T-cell (primary cell): ENCODE measurements at regions not wholly inside any gene's neighbourhood (a gene's known extent, or its start where the extent isn't known, plus 50 kb on each side); places are given as distances from the start of the nearest gene placed in this dataset.

Experiments used
- ATAC-seq, 4 experiments: fragments of 200-7000 bp in 3 of 4; fragments of 150-1000 bp in 1 of 4; cut with Tn5 transposase; replicated peaks in 1 of 4; 1 replicate in 3 of 4; 2 replicates in 1 of 4; pipeline ENCODE4 v1.10.0; 2021; ENCODE audit warnings: moderate library complexity in 3 of 4, mild to moderate bottlenecking in 2 of 4, moderate number of reproducible peaks in 1 of 4
- CTCF ChIA-PET, 2 donors: fragments of 300-600 bp; sonication (Branson Sonifier 250); formaldehyde crosslinking; loops; one replicate each; lab custom pipeline; 2022; ENCODE audit warnings: antibody characterized with exemption in 2 of 2; lab: Charles Lee
- POLR2A ChIA-PET, 2 donors: fragments of 300-600 bp; sonication (Branson Sonifier 250); formaldehyde crosslinking; loops; one replicate each; lab custom pipeline; 2022; ENCODE audit warnings: antibody characterized with exemption in 2 of 2; lab: Charles Lee
- DNase-seq, 35 experiments: peaks; one replicate each; pipeline versions ENCODE4 v3.0.0 to v3.0.0-alpha.2; 2013 to 2023
- H3K27ac ChIP-seq: one replicate; pipeline ENCODE4 v1.5.1; 2013; ENCODE audit warnings: low read length
- H3K27me3 ChIP-seq, 2 experiments: replicated peaks in 1 of 2; 1 replicate in 1 of 2; 2 replicates in 1 of 2; pipeline versions ENCODE4 v1.6.1 to v1.7.0; 2013; ENCODE audit warnings: low read length in 1 of 2, mixed read lengths in 1 of 2; ENCODE audit not compliant: control insufficient read depth in 2 of 2, insufficient read depth in 2 of 2; ENCODE audit errors: extremely low read depth in 1 of 2
- H3K36me3 ChIP-seq, 2 donors: 1 replicate in 1 of 2; 2 replicates in 1 of 2; pipeline versions ENCODE4 v1.6.1 to v1.7.0; 2013; ENCODE audit warnings: low read length in 1 of 2; ENCODE audit not compliant: control insufficient read depth in 2 of 2, insufficient read depth in 1 of 2; ENCODE audit errors: extremely low read depth in 1 of 2
- H3K4me1 ChIP-seq, 2 experiments: 1 replicate in 1 of 2; 2 replicates in 1 of 2; pipeline versions ENCODE4 v1.6.1 to v1.7.0; 2013; ENCODE audit warnings: low read length in 2 of 2, mixed read lengths in 1 of 2; ENCODE audit not compliant: insufficient read depth in 2 of 2, control insufficient read depth in 1 of 2; ENCODE audit errors: extremely low read depth in 1 of 2
- H3K4me3 ChIP-seq, 2 donors: 1 replicate in 1 of 2; 2 replicates in 1 of 2; pipeline versions ENCODE4 v1.5.1 to v1.7.0; 2013; ENCODE audit warnings: mild to moderate bottlenecking in 2 of 2, low read length in 1 of 2, moderate library complexity in 1 of 2; ENCODE audit not compliant: control insufficient read depth in 1 of 2; ENCODE audit errors: extremely low read depth in 1 of 2
- H3K9me3 ChIP-seq: 2 replicates; pipeline ENCODE4 v1.7.0; 2013
- H3K27ac Mint-ChIP-seq, 2 donors: one replicate each; pipeline ENCODE4 v1.8.0; 2020 to 2021; ENCODE audit warnings: mild to moderate bottlenecking in 2 of 2, mixed read lengths in 2 of 2
- H3K27me3 Mint-ChIP-seq, 2 donors: one replicate each; pipeline ENCODE4 v1.8.0; 2021 to 2022; ENCODE audit warnings: mixed read lengths in 2 of 2
- H3K36me3 Mint-ChIP-seq: one replicate; pipeline ENCODE4 v1.8.0; 2021; ENCODE audit warnings: mixed read lengths
- H3K4me1 Mint-ChIP-seq, 3 donors: one replicate each; pipeline ENCODE4 v1.8.0; 2020 to 2022; ENCODE audit warnings: mixed read lengths in 3 of 3, mild to moderate bottlenecking in 1 of 3
- H3K4me3 Mint-ChIP-seq, 3 donors: one replicate each; pipeline ENCODE4 v1.8.0; 2020 to 2022; ENCODE audit warnings: mild to moderate bottlenecking in 3 of 3, mixed read lengths in 3 of 3, moderate library complexity in 3 of 3
- H3K9me3 Mint-ChIP-seq, 3 donors: one replicate each; pipeline ENCODE4 v1.8.0; 2020 to 2022; ENCODE audit warnings: mixed read lengths in 3 of 3
- WGBS: methylation state at CpG from one replicate; pipeline ENCODE4 v1.1.5; 2013; ENCODE audit warnings: missing lambda C conversion rate; ENCODE audit not compliant: insufficient coverage; 5-methylcytosine and 5-hydroxymethylcytosine counted together

DNA sequence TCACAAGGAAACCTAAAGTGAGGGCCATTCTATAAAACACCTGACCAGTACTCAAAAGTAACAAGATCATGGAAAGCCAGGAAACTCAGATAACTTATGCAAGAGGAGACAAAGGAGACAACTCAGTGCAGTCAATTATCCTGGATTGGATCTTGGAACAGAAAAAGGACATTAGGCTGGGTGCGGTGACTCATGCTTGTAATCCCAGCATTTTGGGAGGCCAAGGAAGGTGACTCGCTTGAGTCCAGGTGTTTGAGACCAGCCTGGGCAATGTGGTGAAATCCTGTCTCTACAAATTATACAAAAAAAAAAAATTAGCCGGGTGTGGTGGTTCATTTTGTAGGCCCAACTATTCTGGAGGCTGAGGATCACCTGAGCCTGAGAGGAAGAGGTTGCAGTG, 424.5 kb upstream of the SPRED2 start:
- H3K36me3 ChIP-seq, result no peaks in the 10 kb centered on the region

DNA sequence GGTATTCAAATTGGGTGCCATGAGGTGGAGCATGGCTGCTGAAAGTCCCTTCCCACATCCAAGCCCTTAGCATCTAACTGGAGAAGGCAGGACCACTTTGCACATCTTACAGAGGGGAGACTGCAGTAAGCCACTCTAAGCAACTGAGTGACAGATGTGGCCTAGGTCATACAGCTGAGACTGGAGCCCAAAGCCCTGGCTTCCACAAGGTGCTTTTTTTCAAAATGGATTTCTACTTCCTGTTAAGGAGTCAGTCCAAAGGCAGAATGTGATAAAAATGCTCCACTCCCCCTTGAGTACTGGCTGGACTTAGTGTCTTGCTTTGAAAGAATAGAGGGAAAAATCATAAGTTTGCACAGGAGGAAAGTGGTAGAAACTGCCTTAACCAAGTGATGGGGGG, 424.0 kb upstream of the SPRED2 start:
- Histone ChIP-seq H3K4me3 (no peak overlapping the region), H3K27ac (no peak overlapping the region), H3K4me1 (no peaks in the 10 kb centered on the region), H3K36me3 (no peaks in the 10 kb centered on the region), H3K9me3 (no peaks in the 10 kb centered on the region), H3K27me3 (no peaks in the 10 kb centered on the region)
- no peaks in the 10 kb centered on the region for H3K36me3 Mint-ChIP-seq
- H3K4me3 Mint-ChIP-seq, result no peak overlapping the region
- peaks cover 0 to 3% of the 10 kb centered on the region in 2 donors for H3K27me3 Mint-ChIP-seq
- CTCF ChIA-PET, result no interaction called here
- POLR2A ChIA-PET, result no interaction called here
- DNase-seq (no peak), ATAC-seq (no peak)
- H3K9me3 Mint-ChIP-seq, result peaks cover 0 to 9% (median 0%) of the 10 kb centered on the region in 3 donors
- no peaks in the 10 kb centered on the region for H3K4me1 Mint-ChIP-seq
- H3K27ac Mint-ChIP-seq, result no peak overlapping the region

More for the DNA sequence above, 424.5 kb upstream of the SPRED2 start:
- ATAC-seq (no peak), DNase-seq (no peak)
- ChIA-PET CTCF (interaction anchor here in 1 of 2 donors (0.7 kb wide), 1 partner anchor 32 kb away, joined by 8 read pairs; no protein-coding TSS in a partner anchor), POLR2A (no interaction called here)
- Mint-ChIP-seq H3K4me3 (no peak overlapping the region), H3K9me3 (peaks cover 0 to 6% (median 0%) of the 10 kb centered on the region in 3 donors), H3K36me3 (no peaks in the 10 kb centered on the region), H3K27ac (no peak overlapping the region), H3K4me1 (no peaks in the 10 kb centered on the region), H3K27me3 (no peaks in the 10 kb centered on the region)
- Histone ChIP-seq H3K27ac (no peak overlapping the region), H3K4me3 (no peak overlapping the region), H3K27me3 (peaks cover 0 to 2% of the 10 kb centered on the region in 2 experiments), H3K4me1 (no peaks in the 10 kb centered on the region), H3K9me3 (no peaks in the 10 kb centered on the region)
- no CpG with 5 or more reads among the region's 3 CpGs for WGBS

DNA sequence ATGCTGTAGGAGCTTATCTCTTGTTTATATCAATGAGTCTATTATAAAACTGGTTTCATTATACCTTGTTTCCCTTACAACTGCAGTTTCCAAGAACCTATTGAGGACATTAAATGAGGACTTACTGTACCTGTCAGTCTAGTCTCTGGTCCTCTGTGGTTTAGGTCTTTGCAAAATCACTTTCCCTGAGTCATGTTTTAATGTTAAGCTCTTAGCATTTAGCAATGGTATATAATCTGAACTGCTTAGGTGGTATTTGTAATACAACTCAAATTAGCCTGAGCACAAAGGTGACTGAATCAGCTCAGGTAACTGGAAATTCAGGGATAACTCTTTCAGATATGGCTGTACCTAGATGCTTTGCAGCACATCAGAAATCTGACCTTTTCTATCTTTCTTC, 418.3 kb upstream of the SPRED2 start:
- Mint-ChIP-seq H3K36me3 (no peaks in the 10 kb centered on the region), H3K27me3 (peaks cover 0 to 9% of the 10 kb centered on the region in 2 donors), H3K27ac (no peak overlapping the region), H3K4me3 (no peak overlapping the region), H3K9me3 (peaks cover 0 to 8% (median 0%) of the 10 kb centered on the region in 3 donors), H3K4me1 (no peaks in the 10 kb centered on the region)
- ATAC-seq (no peak), DNase-seq (no peak)
- no peak overlapping the region for H3K27ac ChIP-seq
- POLR2A ChIA-PET, result no interaction called here
- H3K36me3 ChIP-seq, result no peaks in the 10 kb centered on the region
- no peak overlapping the region for H3K4me3 ChIP-seq
- H3K27me3 ChIP-seq, result no peaks in the 10 kb centered on the region
- H3K9me3 ChIP-seq, result no peaks in the 10 kb centered on the region
- CTCF ChIA-PET, result no interaction called here
- H3K4me1 ChIP-seq, result no peaks in the 10 kb centered on the region

DNA sequence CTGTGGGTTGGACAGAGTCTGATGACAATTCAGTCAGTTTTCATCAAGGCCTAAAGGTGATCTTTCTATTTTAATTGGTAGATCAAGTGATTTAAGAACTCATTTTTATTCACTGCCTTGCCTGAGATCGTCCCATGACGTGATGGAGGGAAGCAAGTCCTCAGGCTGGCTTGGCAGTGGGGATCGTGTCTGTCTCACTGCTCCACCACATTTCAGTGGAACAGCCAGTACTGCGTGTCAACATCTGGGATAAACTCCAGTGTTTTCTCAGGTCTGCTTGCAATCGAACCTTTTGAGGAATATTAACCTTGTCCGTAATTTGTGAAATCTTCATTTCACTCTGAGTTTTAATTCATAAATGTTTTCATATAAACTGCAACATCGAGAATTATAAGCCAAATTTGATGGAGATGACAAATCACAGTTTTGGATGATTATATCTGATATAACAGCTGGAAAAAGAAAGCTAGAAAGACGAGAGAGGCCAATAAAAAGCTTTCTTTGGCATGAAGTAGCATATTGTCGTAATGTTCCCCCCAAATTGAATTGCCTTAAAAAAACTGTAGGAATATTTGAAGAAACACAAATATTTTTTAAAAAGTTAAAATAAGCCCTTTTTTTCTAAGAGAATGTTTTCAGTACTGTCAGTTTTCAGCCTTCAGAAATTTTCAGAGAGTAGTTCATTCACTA, 414.7 kb upstream of the SPRED2 start:
- 90% methylated on average over 2 of the region's 9 CpGs for WGBS
- Histone ChIP-seq H3K4me1 (no peaks in the 10 kb centered on the region), H3K9me3 (no peaks in the 10 kb centered on the region), H3K4me3 (no peak overlapping the region), H3K27ac (no peak overlapping the region), H3K27me3 (no peaks in the 10 kb centered on the region), H3K36me3 (no peaks in the 10 kb centered on the region)
- no peaks in the 10 kb centered on the region for H3K4me1 Mint-ChIP-seq
- no peak for DNase-seq
- ChIA-PET CTCF (no interaction called here), POLR2A (no interaction called here)
- ATAC-seq, result no peak
- no peaks in the 10 kb centered on the region for H3K36me3 Mint-ChIP-seq
- H3K27ac Mint-ChIP-seq, result no peak overlapping the region
- H3K27me3 Mint-ChIP-seq, result peaks cover 0 to 9% of the 10 kb centered on the region in 2 donors
- H3K4me3 Mint-ChIP-seq, result no peak overlapping the region
- H3K9me3 Mint-ChIP-seq, result peaks cover 0 to 7% (median 0%) of the 10 kb centered on the region in 3 donors

DNA sequence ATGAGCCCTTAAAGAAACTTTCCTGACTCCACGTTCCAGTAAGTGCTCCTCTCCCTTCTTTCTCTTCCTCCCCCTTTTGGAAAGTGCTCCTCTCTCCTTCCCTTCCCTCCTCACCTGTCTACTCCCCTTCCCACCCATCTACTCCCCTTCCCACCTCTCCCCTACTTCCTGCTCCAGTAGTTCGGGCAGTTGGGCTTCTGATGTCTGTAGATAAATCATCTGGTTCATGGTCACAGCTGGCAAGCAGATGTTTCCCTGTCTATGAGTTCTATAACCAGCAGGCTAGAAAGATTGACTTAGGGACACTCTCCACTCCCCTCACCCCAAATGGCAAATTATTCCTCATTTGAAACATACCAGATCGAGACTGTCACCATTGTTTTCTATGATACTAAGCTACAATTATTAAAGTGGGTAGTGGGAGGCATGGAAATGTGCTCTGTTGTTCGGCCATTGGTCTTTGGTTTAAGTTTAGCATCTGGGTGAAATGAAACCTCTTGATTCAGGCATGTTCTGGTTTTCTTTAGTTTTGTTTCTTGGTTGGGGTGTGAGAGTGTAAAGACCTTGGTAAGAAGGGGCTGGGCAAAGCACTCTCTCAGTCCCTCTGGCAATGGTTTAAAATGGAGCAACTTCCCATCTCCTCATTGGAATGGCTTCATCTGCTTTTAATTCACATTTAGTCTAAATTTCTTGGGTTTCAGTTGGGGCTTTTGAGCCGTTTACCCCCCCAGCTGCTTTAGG, 413.2 kb upstream of the SPRED2 start:
- H3K36me3 ChIP-seq, result no peaks in the 10 kb centered on the region
- POLR2A ChIA-PET, result no interaction called here
- Mint-ChIP-seq H3K4me1 (no peaks in the 10 kb centered on the region), H3K36me3 (no peaks in the 10 kb centered on the region), H3K27ac (no peak overlapping the region), H3K9me3 (peaks cover 0 to 4% (median 3%) of the 10 kb centered on the region in 3 donors), H3K4me3 (no peak overlapping the region), H3K27me3 (peaks cover 0 to 4% of the 10 kb centered on the region in 2 donors)
- no peaks in the 10 kb centered on the region for H3K9me3 ChIP-seq
- no peak overlapping the region for H3K4me3 ChIP-seq
- 60% methylated on average over 1 of the region's 5 CpGs for WGBS
- ATAC-seq, result no peak
- no peaks in the 10 kb centered on the region for H3K27me3 ChIP-seq
- H3K4me1 ChIP-seq, result no peaks in the 10 kb centered on the region
- H3K27ac ChIP-seq, result no peak overlapping the region
- DNase-seq, result no peak
- CTCF ChIA-PET, result interaction anchor here in 1 of 2 donors (0.6 kb wide), 1 partner anchor 29 kb away, joined by 3 read pairs; no protein-coding TSS in a partner anchor

DNA sequence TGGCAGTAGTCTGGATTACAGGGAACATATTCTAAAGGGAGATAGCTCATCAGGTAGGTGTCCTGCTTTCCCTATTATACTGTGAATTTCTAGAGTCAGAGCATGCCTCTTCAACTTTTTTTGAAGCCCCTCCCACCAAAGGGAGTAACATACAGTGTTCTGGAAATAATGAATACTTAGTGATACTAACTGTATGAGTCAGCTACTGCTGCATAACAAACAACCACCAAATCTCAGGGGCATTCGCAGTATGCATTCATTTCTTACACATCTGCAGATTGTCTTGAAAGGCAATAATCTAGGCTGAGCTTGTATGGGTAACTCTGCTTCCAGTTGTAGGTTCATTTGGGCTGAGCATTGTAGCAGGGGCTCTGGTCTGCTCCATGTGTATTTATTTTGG, 409.7 kb upstream of the SPRED2 start:
- Mint-ChIP-seq H3K9me3 (peaks cover 0 to 4% (median 0%) of the 10 kb centered on the region in 3 donors), H3K27me3 (peaks cover 0 to 3% of the 10 kb centered on the region in 2 donors), H3K27ac (no peak overlapping the region), H3K4me3 (no peak overlapping the region), H3K36me3 (no peaks in the 10 kb centered on the region), H3K4me1 (no peaks in the 10 kb centered on the region)
- Histone ChIP-seq H3K4me3 (no peak overlapping the region), H3K27me3 (no peaks in the 10 kb centered on the region), H3K9me3 (no peaks in the 10 kb centered on the region), H3K4me1 (no peaks in the 10 kb centered on the region), H3K27ac (no peak overlapping the region), H3K36me3 (no peaks in the 10 kb centered on the region)
- ATAC-seq, result no peak
- no CpG with 5 or more reads among the region's 1 CpG for WGBS
- CTCF ChIA-PET, result no interaction called here
- DNase-seq, result no peak
- POLR2A ChIA-PET, result no interaction called here
